CD4-positive, alpha-beta T cell treated with Interleukin-1 beta for 1 hour (primary cell): ENCODE measurements at regions not wholly inside any gene's neighbourhood (a gene's known extent, or its start where the extent isn't known, plus 50 kb on each side); places are given as distances from the start of the nearest gene placed in this dataset.
"Not testable (repeated sequence)": the region's sequence is repeated elsewhere in the genome, so short reads cannot be mapped to it uniquely, and the experiment has no call there.

Experiments used
- DNase-seq, 2 donors: peaks; one replicate each; pipeline ENCODE4 v3.0.0-alpha.2; 2020 to 2022

- peak; percentile 4 to 42 for DNase-seq
Measured at GRCh38 chr4:98828801-98829200, 100.1 kb downstream of the EIF4E start.

- DNase-seq = no peak
Measured at GRCh38 chr4:98827661-98828060, 101.3 kb downstream of the EIF4E start.

GRCh38 chr4:98822144-98822543 is 106.8 kb downstream of the EIF4E start:
- no peak for DNase-seq

GRCh38 chr4:98818116-98818515 is 110.8 kb downstream of the EIF4E start:
- not testable (repeated sequence) for DNase-seq

- DNase-seq = no peak
Measured at GRCh38 chr4:98816816-98817215, 112.1 kb downstream of the EIF4E start.

GRCh38 chr4:98816386-98816785 is 112.5 kb downstream of the EIF4E start:
- no peak for DNase-seq

- DNase-seq = no peak
Measured at GRCh38 chr4:98804403-98804802, 124.5 kb downstream of the EIF4E start.

GRCh38 chr4:98803251-98803650 is 125.7 kb downstream of the EIF4E start:
- no peak for DNase-seq

GRCh38 chr4:98802770-98803198 is 126.1 kb downstream of the EIF4E start:
- no peak for DNase-seq

GRCh38 chr4:98801259-98801725 is 127.6 kb downstream of the EIF4E start:
- no peak for DNase-seq

GRCh38 chr4:98796991-98797390 is 131.9 kb downstream of the EIF4E start:
- DNase-seq = no peak

GRCh38 chr4:98794565-98795205 is 134.2 kb downstream of the EIF4E start:
- no peak for DNase-seq

- no peak for DNase-seq
Measured at GRCh38 chr4:98793658-98794057, 135.2 kb upstream of the TSPAN5 start.

GRCh38 chr4:98786866-98787265 is 128.5 kb upstream of the TSPAN5 start:
- no peak for DNase-seq

- DNase-seq = no peak
Measured at GRCh38 chr4:98784947-98785706, 126.7 kb upstream of the TSPAN5 start.

GRCh38 chr4:98781641-98782357 is 123.4 kb upstream of the TSPAN5 start:
- no peak for DNase-seq

GRCh38 chr4:98780926-98781325 is 122.5 kb upstream of the TSPAN5 start:
- DNase-seq = no peak

GRCh38 chr4:98779088-98779487 is 120.7 kb upstream of the TSPAN5 start:
- no peak for DNase-seq

- no peak for DNase-seq
Measured at GRCh38 chr4:98778206-98778605, 119.8 kb upstream of the TSPAN5 start.

GRCh38 chr4:98775672-98776071 is 117.3 kb upstream of the TSPAN5 start:
- no peak for DNase-seq

GRCh38 chr4:98773638-98774037 is 115.2 kb upstream of the TSPAN5 start:
- no peak for DNase-seq

- no peak for DNase-seq
Measured at GRCh38 chr4:98771959-98772632, 113.7 kb upstream of the TSPAN5 start.

GRCh38 chr4:98765771-98766170 is 107.4 kb upstream of the TSPAN5 start:
- no peak for DNase-seq
